ENCODE measurements at regions not wholly inside any gene's neighbourhood (a gene's known extent, or its start where the extent isn't known, plus 50 kb on each side); places are given as distances from the start of the nearest gene placed in this dataset.

- TF ChIP-seq ZNF776 (tag by site-specific recombination; IDR thresholded peaks at IDR 0.05; ENCODE audit: borderline replicate concordance) = no peak
- no peak for TF ChIP-seq KLF7 (tag by site-specific recombination; IDR thresholded peaks at IDR 0.05; ENCODE audit: borderline replicate concordance)
- no peak for TF ChIP-seq GFI1B (tag by site-specific recombination; IDR thresholded peaks at IDR 0.05)
- no peak for TF ChIP-seq ZNF311 (tag by site-specific recombination; IDR thresholded peaks at IDR 0.05; ENCODE audit: borderline replicate concordance)
- no peak for TF ChIP-seq OSR2 (tag by site-specific recombination; IDR thresholded peaks at IDR 0.05)
- TF ChIP-seq SP2 (tag by site-specific recombination; IDR thresholded peaks at IDR 0.05) = no peak
- TF ChIP-seq ZNF292 (tag by site-specific recombination; IDR thresholded peaks at IDR 0.05; ENCODE audit: borderline replicate concordance, low read depth) = no peak
- TF ChIP-seq ZNF138 (tag by site-specific recombination; IDR thresholded peaks at IDR 0.05; ENCODE audit: borderline replicate concordance) = no peak
- no peak for TF ChIP-seq ZNF621 (tag by site-specific recombination; IDR thresholded peaks at IDR 0.05)
- TF ChIP-seq ZNF785 (tag by site-specific recombination; IDR thresholded peaks at IDR 0.05) = no peak
- TF ChIP-seq ZNF692 (tag by site-specific recombination; IDR thresholded peaks at IDR 0.05) = no peak
- Histone ChIP-seq H3K27ac (ENCODE audit: extremely low read depth, low read depth, low read length) (no peak overlapping the region), H3K36me3 (ENCODE audit: control insufficient read depth in 2 of 2, insufficient read depth in 1 of 2, low read length in 2 of 2) (no peaks in the 10 kb centered on the region), H3K4me1 (ENCODE audit: control insufficient read depth, insufficient read depth, low read length) (no peaks in the 10 kb centered on the region), H3K9me3 (ENCODE audit: control insufficient read depth, insufficient read depth, low read depth, low read length) (no peaks in the 10 kb centered on the region), H3K4me3 (ENCODE audit: low read depth, low read length) (no peak overlapping the region)
- ChIA-PET POLR2A (interaction anchor here (1.3 kb wide), 1 partner anchor 9 kb away, joined by 4 read pairs; no protein-coding TSS in a partner anchor), CTCF (interaction anchor here (1.0 kb wide), 1 partner anchor 685 kb away, joined by 3 read pairs; no protein-coding TSS in a partner anchor)
Measured at GRCh38 chr9:13744261-13744901, 464.9 kb upstream of the MPDZ start.

GRCh38 chr9:13737885-13738284 is 458.4 kb upstream of the MPDZ start:
- CTCF ChIA-PET = no interaction called here
- TF ChIP-seq ZNF549 (tag by site-specific recombination; IDR thresholded peaks at IDR 0.05) (no peak), ATF2 (tag by site-specific recombination; IDR thresholded peaks at IDR 0.05; ENCODE audit: low read depth) (no peak), ZNF521 (tag by site-specific recombination; IDR thresholded peaks at IDR 0.05) (no peak), TCF7L2 (IDR thresholded peaks at IDR 0.05; ENCODE audit: borderline replicate concordance, low read depth, low read length) (no peak)
- TF ChIP-seq, protein P1, sequence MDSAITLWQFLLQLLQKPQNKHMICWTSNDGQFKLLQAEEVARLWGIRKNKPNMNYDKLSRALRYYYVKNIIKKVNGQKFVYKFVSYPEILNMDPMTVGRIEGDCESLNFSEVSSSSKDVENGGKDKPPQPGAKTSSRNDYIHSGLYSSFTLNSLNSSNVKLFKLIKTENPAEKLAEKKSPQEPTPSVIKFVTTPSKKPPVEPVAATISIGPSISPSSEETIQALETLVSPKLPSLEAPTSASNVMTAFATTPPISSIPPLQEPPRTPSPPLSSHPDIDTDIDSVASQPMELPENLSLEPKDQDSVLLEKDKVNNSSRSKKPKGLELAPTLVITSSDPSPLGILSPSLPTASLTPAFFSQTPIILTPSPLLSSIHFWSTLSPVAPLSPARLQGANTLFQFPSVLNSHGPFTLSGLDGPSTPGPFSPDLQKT (IDR thresholded peaks at IDR 0.05; ENCODE audit: borderline replicate concordance, low read depth, low read length) = no peak
- H3K27ac ChIP-seq (ENCODE audit: extremely low read depth, low read depth, low read length) = no peak overlapping the region
- H3K36me3 ChIP-seq (ENCODE audit: control insufficient read depth in 2 of 2, insufficient read depth in 1 of 2, low read length in 2 of 2) = no peaks in the 10 kb centered on the region
- POLR2A ChIA-PET = no interaction called here
- no peak overlapping the region for H3K4me3 ChIP-seq (ENCODE audit: low read depth, low read length)
- H3K9me3 ChIP-seq (ENCODE audit: control insufficient read depth, insufficient read depth, low read depth, low read length) = no peaks in the 10 kb centered on the region
- H3K4me1 ChIP-seq (ENCODE audit: control insufficient read depth, insufficient read depth, low read length) = no peaks in the 10 kb centered on the region

DNA sequence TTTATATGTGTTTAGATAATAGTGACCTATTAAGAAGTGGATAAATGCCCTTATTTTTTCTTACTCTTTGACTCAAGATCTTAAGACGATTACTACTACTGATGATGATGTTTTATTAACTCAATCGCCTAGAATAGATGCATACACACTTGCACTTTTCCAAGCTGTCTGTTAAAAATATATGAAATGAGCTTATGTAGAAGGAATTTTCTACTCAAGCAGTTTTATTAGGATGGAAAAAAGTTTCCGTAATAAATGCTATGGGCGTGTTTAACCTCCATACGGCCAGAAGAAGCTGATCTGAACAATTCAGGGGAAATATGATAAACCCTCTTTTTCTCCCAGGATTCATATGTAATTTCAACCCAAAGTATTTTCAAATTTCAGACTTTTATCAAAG is 455.7 kb upstream of the MPDZ start:
- Histone ChIP-seq H3K4me1 (ENCODE audit: control insufficient read depth, insufficient read depth, low read length) (no peaks in the 10 kb centered on the region), H3K27ac (ENCODE audit: extremely low read depth, low read depth, low read length) (no peak overlapping the region), H3K9me3 (ENCODE audit: control insufficient read depth, insufficient read depth, low read depth, low read length) (no peaks in the 10 kb centered on the region), H3K4me3 (ENCODE audit: low read depth, low read length) (no peak overlapping the region), H3K36me3 (ENCODE audit: control insufficient read depth in 2 of 2, insufficient read depth in 1 of 2, low read length in 2 of 2) (no peaks in the 10 kb centered on the region)
- ChIA-PET CTCF (interaction anchor here (0.6 to 1.1 kb wide), 3 partner anchors 19 to 443 kb away, joined by 3 to 4 read pairs (median 3); no protein-coding TSS in a partner anchor), POLR2A (interaction anchor here (0.7 to 0.9 kb wide), 2 partner anchors 10 to 579 kb away, joined by 3 to 4 read pairs; partner anchors contain the start of gene NFIB)
- TF ChIP-seq ZNF707 (tag by site-specific recombination; IDR thresholded peaks at IDR 0.05) = no peak
- no peak for TF ChIP-seq ZNF140 (tag by site-specific recombination; IDR thresholded peaks at IDR 0.05)
- TF ChIP-seq, protein P2, sequence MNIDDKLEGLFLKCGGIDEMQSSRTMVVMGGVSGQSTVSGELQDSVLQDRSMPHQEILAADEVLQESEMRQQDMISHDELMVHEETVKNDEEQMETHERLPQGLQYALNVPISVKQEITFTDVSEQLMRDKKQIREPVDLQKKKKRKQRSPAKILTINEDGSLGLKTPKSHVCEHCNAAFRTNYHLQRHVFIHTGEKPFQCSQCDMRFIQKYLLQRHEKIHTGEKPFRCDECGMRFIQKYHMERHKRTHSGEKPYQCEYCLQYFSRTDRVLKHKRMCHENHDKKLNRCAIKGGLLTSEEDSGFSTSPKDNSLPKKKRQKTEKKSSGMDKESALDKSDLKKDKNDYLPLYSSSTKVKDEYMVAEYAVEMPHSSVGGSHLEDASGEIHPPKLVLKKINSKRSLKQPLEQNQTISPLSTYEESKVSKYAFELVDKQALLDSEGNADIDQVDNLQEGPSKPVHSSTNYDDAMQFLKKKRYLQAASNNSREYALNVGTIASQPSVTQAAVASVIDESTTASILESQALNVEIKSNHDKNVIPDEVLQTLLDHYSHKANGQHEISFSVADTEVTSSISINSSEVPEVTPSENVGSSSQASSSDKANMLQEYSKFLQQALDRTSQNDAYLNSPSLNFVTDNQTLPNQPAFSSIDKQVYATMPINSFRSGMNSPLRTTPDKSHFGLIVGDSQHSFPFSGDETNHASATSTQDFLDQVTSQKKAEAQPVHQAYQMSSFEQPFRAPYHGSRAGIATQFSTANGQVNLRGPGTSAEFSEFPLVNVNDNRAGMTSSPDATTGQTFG (tag by site-specific recombination; IDR thresholded peaks at IDR 0.05; ENCODE audit: borderline replicate concordance) = no peak
- TF ChIP-seq ZNF626 (tag by site-specific recombination; IDR thresholded peaks at IDR 0.05) = no peak
- TF ChIP-seq HIC1 (tag by site-specific recombination; IDR thresholded peaks at IDR 0.05) = no peak

Data from HEK293 (cell line).